Kidney glomerular epithelial cell (primary cell): ENCODE measurements at regions not wholly inside any gene's neighbourhood (a gene's known extent, or its start where the extent isn't known, plus 50 kb on each side); places are given as distances from the start of the nearest gene placed in this dataset.
"Not testable (repeated sequence)": the region's sequence is repeated elsewhere in the genome, so short reads cannot be mapped to it uniquely, and the experiment has no call there.

Experiments used
- DNase-seq: peaks from one replicate; lab custom pipeline; 2025; lab: John Stamatoyannopoulos, UW

GRCh38 chr2:39929531-39929930 is 150.5 kb upstream of the THUMPD2 start:
- no peak for DNase-seq

GRCh38 chr2:39925312-39925711 is 146.3 kb upstream of the THUMPD2 start:
- DNase-seq = no peak

- no peak for DNase-seq
These were observed 144.4 kb upstream of the THUMPD2 start for GRCh38 chr2:39923455-39923854.

- DNase-seq = no peak
These were observed 143.8 kb upstream of the THUMPD2 start for GRCh38 chr2:39922679-39923405.

GRCh38 chr2:39920307-39920801 is 141.3 kb upstream of the THUMPD2 start:
- DNase-seq = no peak

GRCh38 chr2:39919511-39920306 is 140.7 kb upstream of the THUMPD2 start:
- DNase-seq = no peak

GRCh38 chr2:39918886-39919285 is 139.8 kb upstream of the THUMPD2 start:
- DNase-seq = no peak

GRCh38 chr2:39917371-39917770 is 138.3 kb upstream of the THUMPD2 start:
- DNase-seq = not testable (repeated sequence)

- DNase-seq = no peak
These were observed 135.9 kb upstream of the THUMPD2 start for GRCh38 chr2:39914949-39915348.

GRCh38 chr2:39913648-39914461 is 134.8 kb upstream of the THUMPD2 start:
- peak; percentile 49 for DNase-seq

GRCh38 chr2:39902103-39902502 is 123.0 kb upstream of the THUMPD2 start:
- DNase-seq = peak; percentile 76

- DNase-seq = no peak
These were observed 119.9 kb upstream of the THUMPD2 start for GRCh38 chr2:39898934-39899333.

- no peak for DNase-seq
These were observed 118.2 kb upstream of the THUMPD2 start for GRCh38 chr2:39897273-39897672.

- no peak for DNase-seq
These were observed 115.0 kb upstream of the THUMPD2 start for GRCh38 chr2:39894082-39894481.

GRCh38 chr2:39893616-39894015 is 114.6 kb upstream of the THUMPD2 start:
- no peak for DNase-seq

- no peak for DNase-seq
These were observed 102.9 kb upstream of the THUMPD2 start for GRCh38 chr2:39881948-39882347.

- no peak for DNase-seq
These were observed 102.4 kb upstream of the THUMPD2 start for GRCh38 chr2:39881494-39881893.

GRCh38 chr2:39879001-39879400 is 99.9 kb upstream of the THUMPD2 start:
- not testable (repeated sequence) for DNase-seq

GRCh38 chr2:39875914-39876267 is 96.8 kb upstream of the THUMPD2 start:
- no peak for DNase-seq

GRCh38 chr2:39875182-39875913 is 96.3 kb upstream of the THUMPD2 start:
- DNase-seq = no peak

GRCh38 chr2:39874236-39874635 is 95.2 kb upstream of the THUMPD2 start:
- no peak for DNase-seq

GRCh38 chr2:39873586-39873985 is 94.5 kb upstream of the THUMPD2 start:
- no peak for DNase-seq
